Astrocyte of the cerebellum (primary cell): ENCODE measurements at regions not wholly inside any gene's neighbourhood (a gene's known extent, or its start where the extent isn't known, plus 50 kb on each side); places are given as distances from the start of the nearest gene placed in this dataset.

ENCODE experiments used
- DNase-seq: peaks from one replicate; pipeline ENCODE4 v3.0.0-alpha.2; 2011; ENCODE audit warnings: low read depth
- H3K4me3 ChIP-seq: 2 replicates; pipeline ENCODE4 v1.5.1; 2011; ENCODE audit warnings: mild to moderate bottlenecking, low read depth, low read length, moderate library complexity
- in situ Hi-C: cut with HindIII; loops from 2 replicates; pipeline ENCODE4 v1.10.0; 2017; ENCODE audit warnings: low sequenced_read_pairs
- TF ChIP-seq, protein P1 (sequence below): IDR thresholded peaks from 2 replicates; pipeline ENCODE4 v1.5.1; 2012; ENCODE audit warnings: low read length, low read depth, moderate library complexity, mild to moderate bottlenecking; ENCODE audit errors: missing control alignments

DNA sequence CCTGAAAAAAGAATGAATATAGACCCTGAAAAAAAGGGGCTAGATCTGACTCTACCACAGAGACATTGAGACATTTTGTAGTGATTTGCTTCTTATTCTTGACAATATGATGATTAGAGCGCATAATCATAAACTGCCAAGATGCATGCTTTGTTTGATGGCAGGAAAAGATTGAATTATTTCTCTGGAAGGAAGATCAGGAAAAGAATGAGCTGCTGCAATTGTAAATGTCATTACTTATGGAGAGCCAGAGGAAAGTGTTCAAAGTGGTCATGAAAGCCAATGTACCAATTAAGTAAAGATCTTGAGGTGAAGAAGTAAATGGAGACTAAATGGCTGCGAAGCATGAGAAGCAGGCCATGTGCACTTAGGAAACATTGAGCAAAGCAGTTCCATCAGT is 126.4 kb upstream of the NXPH2 start:
- H3K4me3 ChIP-seq: no peak overlapping the region
- TF ChIP-seq, protein P1, sequence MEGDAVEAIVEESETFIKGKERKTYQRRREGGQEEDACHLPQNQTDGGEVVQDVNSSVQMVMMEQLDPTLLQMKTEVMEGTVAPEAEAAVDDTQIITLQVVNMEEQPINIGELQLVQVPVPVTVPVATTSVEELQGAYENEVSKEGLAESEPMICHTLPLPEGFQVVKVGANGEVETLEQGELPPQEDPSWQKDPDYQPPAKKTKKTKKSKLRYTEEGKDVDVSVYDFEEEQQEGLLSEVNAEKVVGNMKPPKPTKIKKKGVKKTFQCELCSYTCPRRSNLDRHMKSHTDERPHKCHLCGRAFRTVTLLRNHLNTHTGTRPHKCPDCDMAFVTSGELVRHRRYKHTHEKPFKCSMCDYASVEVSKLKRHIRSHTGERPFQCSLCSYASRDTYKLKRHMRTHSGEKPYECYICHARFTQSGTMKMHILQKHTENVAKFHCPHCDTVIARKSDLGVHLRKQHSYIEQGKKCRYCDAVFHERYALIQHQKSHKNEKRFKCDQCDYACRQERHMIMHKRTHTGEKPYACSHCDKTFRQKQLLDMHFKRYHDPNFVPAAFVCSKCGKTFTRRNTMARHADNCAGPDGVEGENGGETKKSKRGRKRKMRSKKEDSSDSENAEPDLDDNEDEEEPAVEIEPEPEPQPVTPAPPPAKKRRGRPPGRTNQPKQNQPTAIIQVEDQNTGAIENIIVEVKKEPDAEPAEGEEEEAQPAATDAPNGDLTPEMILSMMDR: no peak
- in situ Hi-C loops: no loop called here
- no peak for DNase-seq

DNA sequence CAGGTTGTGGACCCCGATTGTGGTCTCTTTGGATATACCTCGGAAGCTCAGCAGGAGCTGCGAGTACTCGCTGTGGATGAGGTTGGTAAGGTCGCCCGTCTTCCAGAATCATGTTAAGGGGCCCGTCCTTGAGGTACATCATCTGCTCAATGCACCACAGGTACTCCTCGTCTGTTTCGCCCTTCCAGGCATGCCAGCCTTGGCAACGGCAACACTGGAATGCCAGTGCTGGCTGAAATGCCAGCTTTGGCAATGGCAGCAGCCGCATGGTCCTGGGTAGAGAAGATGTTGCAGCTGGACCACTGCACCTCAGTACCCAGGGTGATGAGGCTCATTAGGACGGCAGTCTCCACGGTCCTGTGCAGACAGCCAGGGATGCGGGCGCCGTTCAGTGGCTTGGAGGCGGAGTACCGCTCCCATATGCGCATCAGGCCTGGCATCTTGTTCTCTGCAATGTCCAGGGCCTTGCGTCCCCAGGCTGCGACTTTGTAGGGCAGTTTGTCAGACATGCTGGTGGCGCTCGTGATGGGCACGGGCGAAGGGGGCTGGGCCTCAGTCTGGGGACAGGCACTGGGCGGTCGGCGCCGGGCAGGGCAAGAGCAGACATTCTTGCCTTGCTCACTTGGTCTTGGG is 122.2 kb upstream of the NXPH2 start:
- H3K4me3 ChIP-seq: no peak overlapping the region
- TF ChIP-seq, protein P1: no peak
- DNase-seq: no peak
- in situ Hi-C loops: no loop called here

DNA sequence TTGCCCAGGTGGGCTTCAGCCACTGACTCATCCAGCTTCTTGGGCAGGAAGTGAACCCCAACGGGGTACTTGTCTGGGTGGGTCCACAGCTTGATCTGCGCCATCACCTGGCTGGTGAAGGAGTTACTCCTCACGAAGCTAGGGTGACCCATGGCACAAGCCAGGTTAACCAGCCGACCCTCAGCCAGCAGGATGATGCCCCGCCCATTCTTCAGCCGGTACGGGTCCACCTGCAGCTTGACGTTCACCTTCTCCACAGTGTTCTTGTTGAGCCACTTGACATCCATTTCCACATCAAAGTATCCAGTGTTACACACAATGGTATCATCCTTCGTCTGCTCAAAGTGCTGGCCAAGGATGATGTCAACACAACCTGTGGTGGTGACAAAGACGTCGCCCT is 121.3 kb upstream of the NXPH2 start:
- in situ Hi-C loops: no loop called here
- TF ChIP-seq, protein P1: no peak
- no peak for DNase-seq

DNA sequence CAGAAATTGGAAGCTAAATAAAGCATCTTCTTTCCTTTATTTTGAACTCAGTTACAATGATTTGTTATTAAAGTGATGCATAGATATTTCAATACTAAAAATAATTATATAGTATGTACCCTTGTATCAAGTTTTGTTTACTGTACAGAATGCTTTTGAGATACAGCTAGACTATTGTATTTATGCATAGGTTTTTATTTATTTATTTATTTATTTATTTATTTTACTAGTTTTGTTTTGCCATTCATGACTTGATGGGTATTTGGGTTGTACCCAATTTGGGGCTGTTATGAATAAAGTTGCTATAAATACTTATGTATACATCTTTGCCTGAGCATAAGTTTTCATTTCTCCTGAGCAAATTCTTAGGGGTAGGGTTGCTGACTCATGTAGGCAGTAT is 118.7 kb upstream of the NXPH2 start:
- in situ Hi-C loops: no loop called here
- TF ChIP-seq, protein P1: no peak
- DNase-seq: no peak
- no peak overlapping the region for H3K4me3 ChIP-seq

More for the DNA sequence above, 121.3 kb upstream of the NXPH2 start:
- no peak overlapping the region for H3K4me3 ChIP-seq

DNA sequence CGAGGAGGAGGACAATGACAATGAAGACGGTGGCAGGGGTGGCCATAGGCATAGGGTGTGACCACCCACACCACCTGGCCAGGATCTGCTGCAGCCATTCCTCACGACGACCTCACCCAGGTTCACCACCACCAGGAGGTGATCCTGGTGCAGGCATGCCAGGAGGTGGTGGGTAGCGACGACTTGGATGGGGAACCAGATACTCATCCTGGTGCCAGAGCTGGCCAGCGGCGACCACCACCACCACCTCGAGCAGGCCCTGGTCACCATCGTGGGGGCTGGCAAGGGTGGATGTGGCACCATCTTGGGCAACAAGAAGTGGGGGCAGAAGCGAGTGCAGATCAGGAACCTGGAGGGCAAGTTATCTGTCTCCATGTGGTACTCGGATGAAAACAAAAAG is 117.1 kb upstream of the NXPH2 start:
- no peak for DNase-seq
- TF ChIP-seq, protein P1: no peak
- H3K4me3 ChIP-seq: no peak overlapping the region
- in situ Hi-C loops: no loop called here

DNA sequence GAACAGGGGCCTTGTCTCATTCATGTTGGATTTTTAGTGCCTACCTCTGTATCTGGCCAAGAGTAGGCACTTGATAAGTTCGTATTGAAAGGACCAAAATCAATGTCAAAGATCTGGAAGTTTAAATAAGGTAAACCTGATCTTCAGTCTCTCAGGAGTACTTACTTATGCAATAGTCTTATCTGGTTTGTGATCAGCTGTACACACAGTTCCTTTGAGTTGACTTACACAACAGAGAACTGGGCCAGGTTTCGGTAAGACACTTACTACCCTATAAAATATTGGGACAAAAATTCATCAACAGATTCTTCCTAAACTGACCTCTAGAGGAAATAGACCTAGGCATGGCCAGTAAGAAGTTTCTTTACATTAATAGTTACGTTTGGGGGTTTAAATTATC is 113.6 kb upstream of the NXPH2 start:
- H3K4me3 ChIP-seq: no peak overlapping the region
- TF ChIP-seq, protein P1: no peak
- no peak for DNase-seq
- in situ Hi-C loops: no loop called here
